GM15510 (cell line): ENCODE measurements at regions not wholly inside any gene's neighbourhood (a gene's known extent, or its start where the extent isn't known, plus 50 kb on each side); places are given as distances from the start of the nearest gene placed in this dataset.

Experiments used
- POLR2A ChIP-seq: IDR thresholded peaks from 3 replicates; pipeline ENCODE4 v1.6.1; 2011; ENCODE audit warnings: borderline replicate concordance; ENCODE audit not compliant: insufficient read length; ENCODE audit errors: extremely low read depth

GRCh38 chr6:25008707-25009392, 73.1 kb upstream of the RIPOR2 start:
- no peak for TF ChIP-seq POLR2A

GRCh38 chr6:25009393-25009710, 73.6 kb upstream of the RIPOR2 start:
- TF ChIP-seq POLR2A: no peak

- no peak for TF ChIP-seq POLR2A
Observed at GRCh38 chr6:25010176-25010575, 74.4 kb upstream of the RIPOR2 start.

GRCh38 chr6:25010902-25011625, 75.3 kb upstream of the RIPOR2 start:
- no peak for TF ChIP-seq POLR2A

GRCh38 chr6:25012657-25013056, 76.9 kb upstream of the RIPOR2 start:
- TF ChIP-seq POLR2A: no peak

GRCh38 chr6:25013246-25013645, 77.5 kb upstream of the RIPOR2 start:
- TF ChIP-seq POLR2A: no peak

GRCh38 chr6:25014369-25014768, 78.6 kb upstream of the RIPOR2 start:
- no peak for TF ChIP-seq POLR2A

- no peak for TF ChIP-seq POLR2A
Observed at GRCh38 chr6:25014791-25015560, 79.2 kb upstream of the RIPOR2 start.

GRCh38 chr6:25016014-25016720, 80.4 kb upstream of the RIPOR2 start:
- no peak for TF ChIP-seq POLR2A

- no peak for TF ChIP-seq POLR2A
Observed at GRCh38 chr6:25017486-25017885, 81.7 kb upstream of the RIPOR2 start.

GRCh38 chr6:25017932-25018567, 82.3 kb upstream of the RIPOR2 start:
- TF ChIP-seq POLR2A: no peak

GRCh38 chr6:25018568-25018954, 82.8 kb upstream of the RIPOR2 start:
- TF ChIP-seq POLR2A: no peak

GRCh38 chr6:25022140-25022553, 86.4 kb upstream of the RIPOR2 start:
- TF ChIP-seq POLR2A: no peak

GRCh38 chr6:25023781-25024180, 88.0 kb upstream of the RIPOR2 start:
- no peak for TF ChIP-seq POLR2A
